Globus pallidus (tissue), 1 donor: ENCODE measurements at regions not wholly inside any gene's neighbourhood (a gene's known extent, or its start where the extent isn't known, plus 50 kb on each side); places are given as distances from the start of the nearest gene placed in this dataset.

Experiments
- DNase-seq: peaks from one replicate; pipeline ENCODE4 v3.0.0-alpha.2; 2015; ENCODE audit warnings: low spot score

GRCh38 chr3:113051787-113052186, 61.0 kb downstream of the GTPBP8 start:
- DNase-seq, result peak; percentile 7

DNA sequence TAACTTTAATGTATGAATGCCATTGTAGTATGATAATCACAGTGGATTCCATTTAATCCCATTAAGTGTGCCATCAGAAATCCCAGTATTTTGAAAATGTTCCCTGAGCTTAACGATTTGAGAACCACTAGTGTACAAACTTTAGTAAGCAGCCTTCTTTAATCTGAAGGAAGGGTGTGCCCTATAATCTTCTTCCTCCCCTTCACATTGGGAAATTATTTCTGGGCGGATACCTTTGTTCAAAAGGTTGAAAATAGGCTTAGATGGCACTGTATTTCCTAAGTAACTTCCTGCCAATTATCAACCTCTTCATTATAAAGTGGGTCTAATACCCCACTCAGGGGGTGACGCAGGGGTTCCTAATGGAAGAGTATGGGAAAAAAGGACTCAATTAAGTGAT, 62.4 kb downstream of the GTPBP8 start:
- no peak for DNase-seq

- DNase-seq, result no peak
These were observed 63.8 kb downstream of the GTPBP8 start for GRCh38 chr3:113054552-113054951.

GRCh38 chr3:113055201-113055600, 64.4 kb downstream of the GTPBP8 start:
- DNase-seq, result no peak

GRCh38 chr3:113055961-113056360, 65.2 kb downstream of the GTPBP8 start:
- DNase-seq, result no peak

DNA sequence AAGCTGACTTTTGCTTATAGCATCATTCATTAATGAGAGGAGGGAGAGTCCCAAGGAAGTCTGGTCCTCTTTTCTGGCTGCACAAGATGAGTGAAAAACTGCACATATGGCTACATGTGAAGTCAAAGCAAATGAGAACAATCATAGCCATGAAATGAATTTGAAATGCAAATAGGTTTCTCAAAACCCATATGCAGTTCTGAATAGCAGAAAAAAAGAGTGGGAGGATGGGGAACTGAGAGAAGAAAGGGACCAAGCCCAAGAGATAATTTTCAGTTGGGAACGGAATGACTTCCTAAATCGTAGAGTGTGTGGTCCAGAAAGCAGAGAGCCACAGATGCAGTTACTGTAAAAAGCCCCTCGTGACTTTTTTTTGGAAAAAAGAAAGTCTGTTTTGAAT, 66.3 kb downstream of the GTPBP8 start:
- no peak for DNase-seq

GRCh38 chr3:113058188-113058587, 67.4 kb downstream of the GTPBP8 start:
- DNase-seq, result no peak

DNA sequence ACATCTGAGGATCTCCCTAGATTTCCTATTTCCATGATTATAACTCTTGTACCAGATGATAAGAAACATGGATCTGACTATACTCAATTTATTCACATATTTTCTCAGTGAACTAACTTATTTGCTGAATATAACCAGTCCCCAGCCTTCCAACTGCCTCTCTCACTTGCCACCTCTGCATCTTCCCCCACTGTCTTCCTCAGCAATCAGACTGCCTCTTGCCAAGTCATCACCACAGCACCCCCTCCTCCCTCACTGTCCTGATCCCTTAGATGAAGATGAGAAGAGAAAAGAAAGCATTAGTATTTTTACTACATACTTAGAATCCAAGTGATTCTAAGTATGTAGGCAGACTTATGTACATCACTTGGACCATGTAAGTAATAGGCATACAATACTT, 71.9 kb downstream of the GTPBP8 start:
- no peak for DNase-seq

DNA sequence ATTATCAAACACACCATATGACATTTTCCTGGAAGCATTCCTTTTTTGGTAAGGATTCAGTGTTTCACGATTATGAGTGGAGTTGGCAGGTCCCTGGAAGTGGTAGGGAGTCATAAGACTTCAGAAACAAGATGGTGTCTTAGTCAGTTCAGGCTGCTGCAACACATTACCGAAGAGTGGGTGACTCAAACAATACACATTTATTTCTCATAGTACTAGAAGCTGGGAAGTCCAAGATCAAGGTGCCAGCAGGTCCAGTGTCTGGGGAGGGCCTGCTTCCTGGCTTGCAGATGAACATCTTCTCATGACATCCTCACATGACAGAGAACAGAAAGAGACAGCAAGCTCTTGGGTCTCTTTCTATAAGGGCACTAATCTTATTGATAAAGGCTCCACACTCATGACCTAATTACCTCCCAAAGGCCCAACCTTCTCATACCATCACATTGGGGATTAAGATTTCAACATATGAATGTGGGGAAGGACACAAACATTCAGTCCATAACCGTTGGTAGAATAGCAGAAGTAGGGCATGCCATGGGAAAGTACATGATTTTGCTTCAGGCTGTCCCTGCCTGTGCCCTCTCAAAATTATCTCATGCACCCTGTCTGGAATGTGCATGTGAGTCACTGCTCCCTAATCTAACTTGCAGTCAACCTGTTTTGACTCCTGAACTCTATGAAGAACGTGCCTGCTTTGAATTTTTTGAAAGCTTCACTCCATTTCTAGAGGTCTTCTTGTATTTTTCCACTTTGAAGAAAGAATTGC, 72.5 kb downstream of the GTPBP8 start:
- DNase-seq, result no peak

- DNase-seq, result no peak
These were observed 73.4 kb downstream of the GTPBP8 start for GRCh38 chr3:113064183-113064582.

- no peak for DNase-seq
These were observed 74.6 kb downstream of the GTPBP8 start for GRCh38 chr3:113065336-113065735.

GRCh38 chr3:113070072-113070640, 79.4 kb downstream of the GTPBP8 start:
- no peak for DNase-seq

DNA sequence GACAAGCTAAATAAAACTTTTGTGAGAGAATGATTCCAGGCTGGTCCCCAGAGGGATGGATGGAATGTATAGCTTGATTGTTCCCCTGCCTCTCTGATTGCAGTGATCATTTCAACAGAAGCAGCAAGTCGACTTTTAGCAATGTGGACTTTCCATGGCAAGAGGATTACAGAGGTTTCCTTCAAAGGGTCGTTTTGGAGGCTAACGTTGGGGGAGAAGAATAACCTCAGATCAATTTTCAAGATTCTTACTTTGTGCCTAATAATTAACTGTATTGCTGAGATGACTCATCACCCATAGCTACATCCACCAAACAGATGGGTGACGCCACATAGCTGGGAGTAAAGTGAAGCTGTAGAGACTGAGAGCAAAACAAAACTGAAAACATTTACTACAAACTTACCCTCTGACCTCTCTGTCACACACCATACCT, 79.9 kb downstream of the GTPBP8 start:
- DNase-seq, result no peak

DNA sequence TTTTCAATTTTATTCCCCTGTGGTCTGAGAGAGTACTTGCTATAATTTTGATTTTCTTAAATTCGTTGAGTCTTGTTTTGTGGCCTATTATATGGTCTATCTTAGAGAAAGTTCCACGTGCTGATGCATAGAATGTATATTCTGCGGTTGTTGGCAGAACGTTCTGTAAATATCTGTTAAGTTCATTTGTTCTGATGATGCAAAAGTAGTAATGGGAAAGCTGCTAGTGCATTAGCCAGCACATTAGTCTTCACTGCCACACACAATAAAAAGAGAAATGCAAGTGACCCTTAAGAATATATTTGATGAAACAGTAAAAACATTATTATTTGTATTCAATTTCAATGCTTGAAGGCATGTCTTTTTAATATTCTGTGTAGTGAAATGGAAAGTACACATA, 84.8 kb downstream of the GTPBP8 start:
- DNase-seq, result no peak

DNA sequence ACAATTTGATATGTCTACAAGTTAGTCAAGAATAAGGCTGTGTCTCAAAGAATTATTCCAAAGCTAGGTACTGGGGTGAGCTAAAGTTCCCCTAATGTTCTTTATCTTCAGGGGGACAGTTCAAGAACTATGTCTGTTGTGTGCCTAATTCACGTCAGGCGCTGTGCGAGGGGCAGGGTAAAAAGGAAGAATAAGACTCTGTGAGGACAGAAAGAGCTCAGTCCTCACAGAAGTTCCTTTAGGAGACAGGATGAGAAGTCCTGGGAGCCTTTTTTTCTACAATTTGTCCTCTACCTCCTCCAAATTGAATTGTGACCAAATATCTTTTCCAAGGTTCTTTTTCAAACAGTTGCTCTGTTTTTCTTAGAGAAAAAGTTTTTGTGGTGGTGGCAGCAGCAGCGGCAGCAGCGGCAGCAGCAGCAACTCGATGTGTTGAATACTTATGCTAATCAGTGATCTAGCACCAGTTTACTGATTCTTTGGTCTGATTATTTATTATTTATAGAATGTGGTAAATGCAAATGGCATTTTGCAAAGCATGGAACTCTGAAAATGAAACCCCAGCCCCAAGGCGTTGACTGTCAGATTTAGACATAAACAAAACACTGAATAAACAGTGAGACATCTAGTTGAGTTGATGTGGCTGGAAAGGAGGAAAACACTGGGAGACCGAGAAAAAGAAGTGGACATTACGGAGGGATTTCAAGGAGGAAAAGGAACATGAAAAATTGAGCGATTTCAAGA, 88.6 kb downstream of the GTPBP8 start:
- DNase-seq, result peak; percentile 19

- DNase-seq, result no peak
These were observed 94.0 kb downstream of the GTPBP8 start for GRCh38 chr3:113084777-113085176.

DNA sequence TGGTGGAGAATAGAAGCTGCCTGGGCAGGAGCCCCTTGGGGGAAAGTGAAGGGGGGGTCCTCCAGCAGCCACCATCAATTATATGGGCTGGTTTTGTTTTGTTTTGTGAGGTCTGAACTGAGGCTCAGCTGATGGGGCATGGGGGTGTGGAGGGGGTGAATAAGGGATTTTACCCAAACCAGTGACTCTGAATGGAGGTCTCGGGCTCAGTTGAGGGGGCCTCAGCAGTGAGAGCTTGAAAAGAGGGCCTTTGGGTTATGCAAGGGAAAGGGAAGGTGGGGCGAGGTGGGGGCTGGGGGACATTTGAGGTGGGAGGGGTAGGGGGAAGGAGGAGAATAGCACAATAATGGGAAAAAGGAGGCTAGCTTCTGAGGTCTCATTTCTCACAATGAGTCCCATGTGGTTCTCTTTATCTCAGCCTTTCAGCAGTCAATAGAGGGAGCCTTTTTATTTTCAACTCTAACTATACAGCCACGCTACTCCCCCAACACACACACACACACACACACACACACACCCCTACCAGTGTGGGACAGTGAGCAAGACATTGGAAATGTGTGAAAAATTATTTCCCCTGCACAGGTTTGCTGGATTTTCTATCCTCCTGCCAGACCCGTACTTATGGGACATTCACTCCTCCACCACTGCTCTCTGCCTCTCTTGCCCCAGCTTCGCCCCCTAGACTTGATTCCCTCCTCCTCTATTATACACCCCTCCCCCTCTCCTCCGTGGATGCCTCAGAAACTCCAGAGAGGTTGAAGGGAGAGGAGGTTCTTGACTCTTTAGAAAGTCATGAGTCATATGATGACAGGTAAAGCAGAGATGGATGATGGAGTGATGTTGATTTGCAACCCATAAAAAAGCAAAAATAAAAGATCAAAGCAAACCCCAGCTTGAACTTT, 96.0 kb downstream of the GTPBP8 start:
- DNase-seq, result no peak

GRCh38 chr3:113088616-113089015, 97.8 kb downstream of the GTPBP8 start:
- DNase-seq, result no peak

GRCh38 chr3:113091417-113091816, 100.6 kb downstream of the GTPBP8 start:
- DNase-seq, result no peak

DNA sequence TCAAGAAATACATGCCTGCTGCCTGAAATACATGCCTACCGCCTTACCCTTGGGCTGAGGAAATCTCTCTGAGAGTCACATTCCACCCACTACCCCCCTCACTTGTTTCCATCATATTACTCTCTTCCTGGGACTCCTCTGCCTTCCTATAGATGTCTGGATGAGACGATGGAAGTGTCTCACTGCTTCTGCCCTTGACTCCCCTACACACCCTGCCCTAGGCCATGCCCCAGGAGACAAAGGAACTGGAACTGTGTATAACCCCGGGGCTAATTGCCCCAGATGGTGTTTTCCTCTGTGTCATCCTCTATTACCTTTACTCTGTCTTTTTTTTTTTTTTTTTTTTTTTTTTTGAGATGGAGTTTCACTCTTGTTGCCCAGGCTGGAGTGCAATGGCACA, 102.0 kb downstream of the GTPBP8 start:
- DNase-seq, result no peak

DNA sequence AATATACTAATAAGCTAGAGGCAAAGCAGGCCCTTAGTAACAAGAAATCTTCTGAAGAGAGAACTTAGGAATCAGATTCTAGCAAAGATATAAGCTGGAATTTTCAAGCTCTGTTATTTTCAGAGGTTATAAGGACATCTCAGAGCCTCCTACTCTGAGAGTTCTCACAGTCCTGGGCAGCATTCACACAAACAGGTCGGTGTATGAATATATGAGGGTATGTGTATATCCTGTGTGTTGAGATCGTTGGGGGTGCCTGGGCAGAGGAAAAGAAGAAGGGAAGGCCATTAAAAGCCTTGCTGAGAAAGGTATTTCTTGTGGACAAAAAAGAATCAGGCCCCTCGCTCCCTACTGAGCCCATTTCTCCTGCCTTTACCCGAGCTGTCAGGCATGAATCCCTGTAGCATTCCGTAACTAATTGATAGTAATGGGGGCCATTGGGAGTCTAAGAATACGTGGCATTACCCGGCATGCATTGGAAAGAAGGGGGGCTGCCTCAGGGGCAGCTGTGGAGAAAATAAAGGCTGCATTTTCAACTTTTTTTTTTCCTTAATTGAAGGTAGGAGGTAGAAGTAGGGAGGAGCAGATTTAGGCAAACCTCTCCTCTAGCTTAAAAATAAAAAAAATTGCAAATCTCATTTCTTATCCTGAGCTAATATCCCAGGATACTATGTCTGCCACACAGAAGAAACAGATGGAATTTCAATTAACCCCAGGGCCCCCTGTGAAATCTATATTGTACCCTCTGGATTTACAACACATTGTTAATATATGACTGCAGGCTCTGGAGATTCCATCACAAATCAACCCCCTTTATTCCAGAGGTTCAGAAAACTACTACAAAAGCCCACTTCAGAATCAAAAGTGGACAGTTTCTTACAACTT, 103.8 kb downstream of the GTPBP8 start:
- DNase-seq, result no peak
